HG02840 (cell line): ENCODE measurements at regions not wholly inside any gene's neighbourhood (a gene's known extent, or its start where the extent isn't known, plus 50 kb on each side); places are given as distances from the start of the nearest gene placed in this dataset.

Source experiments
- ATAC-seq: cut with Tn5 transposase; IDR thresholded peaks from one replicate; pipeline ENCODE4 v1.9.1; 2021; ENCODE audit warnings: mild to moderate bottlenecking, moderate library complexity, moderate number of reproducible peaks; ENCODE audit not compliant: unreplicated experiment, low FRiP score

- no peak for ATAC-seq
These were observed 166.8 kb downstream of the HSD17B3 start for GRCh38 chr9:96135076-96135752.

DNA sequence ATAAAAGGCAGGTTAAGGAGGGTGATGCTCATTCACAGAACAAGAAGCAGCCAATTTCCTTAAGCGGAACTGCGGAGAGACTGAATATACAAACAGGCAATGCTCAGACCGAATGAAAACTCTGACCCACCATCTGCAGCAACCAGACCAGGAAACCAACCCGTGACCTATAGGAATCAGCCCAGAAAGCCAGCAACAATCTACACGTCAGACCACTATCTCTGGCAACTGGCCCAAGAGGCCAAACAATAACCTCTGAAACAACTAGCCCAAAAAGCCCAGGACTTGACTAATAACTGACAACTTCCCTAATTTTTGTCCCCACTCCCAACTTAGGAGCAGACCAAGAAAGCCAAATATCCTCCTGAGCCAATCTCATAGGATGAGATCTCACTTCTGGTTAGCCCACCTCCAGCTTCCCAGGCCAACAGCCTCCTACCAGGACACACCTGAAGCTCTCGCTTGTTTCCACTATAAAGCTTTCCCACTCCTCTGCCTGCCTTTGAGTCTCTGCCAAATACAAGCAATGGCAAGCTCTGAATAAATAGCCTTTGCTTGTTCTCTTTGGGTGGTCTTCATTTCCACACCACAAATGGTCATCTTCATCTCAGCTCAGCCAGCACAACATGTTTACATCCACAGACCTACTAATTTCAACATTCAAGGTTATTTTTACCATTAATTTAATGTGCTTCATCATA is 168.5 kb downstream of the HSD17B3 start:
- no peak for ATAC-seq

- ATAC-seq, result no peak
These were observed 170.2 kb downstream of the HSD17B3 start for GRCh38 chr9:96131825-96132224.

DNA sequence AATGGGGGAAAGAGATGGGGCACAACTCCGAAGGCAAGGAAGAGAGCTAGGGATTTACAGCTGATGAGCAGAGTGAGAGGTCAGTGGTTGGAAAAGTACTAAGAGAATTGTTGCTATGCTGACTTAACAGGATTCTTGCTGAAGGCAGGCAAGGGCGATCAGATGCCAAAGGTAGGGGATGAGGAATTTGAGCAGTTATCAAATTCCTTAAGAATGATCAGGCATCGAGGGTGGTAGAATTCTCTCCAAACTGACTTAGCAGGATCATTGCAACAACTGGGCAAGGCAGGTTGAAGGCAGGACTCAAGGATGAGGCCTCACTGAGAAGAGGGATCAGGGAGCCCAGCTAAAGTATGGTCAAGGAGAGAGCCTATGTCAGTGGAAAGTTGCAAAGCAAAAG is 171.0 kb downstream of the HSD17B3 start:
- no peak for ATAC-seq

- no peak for ATAC-seq
These were observed 172.2 kb downstream of the HSD17B3 start for GRCh38 chr9:96129747-96130146.

GRCh38 chr9:96128880-96129279 is 173.1 kb downstream of the HSD17B3 start:
- ATAC-seq, result no peak

DNA sequence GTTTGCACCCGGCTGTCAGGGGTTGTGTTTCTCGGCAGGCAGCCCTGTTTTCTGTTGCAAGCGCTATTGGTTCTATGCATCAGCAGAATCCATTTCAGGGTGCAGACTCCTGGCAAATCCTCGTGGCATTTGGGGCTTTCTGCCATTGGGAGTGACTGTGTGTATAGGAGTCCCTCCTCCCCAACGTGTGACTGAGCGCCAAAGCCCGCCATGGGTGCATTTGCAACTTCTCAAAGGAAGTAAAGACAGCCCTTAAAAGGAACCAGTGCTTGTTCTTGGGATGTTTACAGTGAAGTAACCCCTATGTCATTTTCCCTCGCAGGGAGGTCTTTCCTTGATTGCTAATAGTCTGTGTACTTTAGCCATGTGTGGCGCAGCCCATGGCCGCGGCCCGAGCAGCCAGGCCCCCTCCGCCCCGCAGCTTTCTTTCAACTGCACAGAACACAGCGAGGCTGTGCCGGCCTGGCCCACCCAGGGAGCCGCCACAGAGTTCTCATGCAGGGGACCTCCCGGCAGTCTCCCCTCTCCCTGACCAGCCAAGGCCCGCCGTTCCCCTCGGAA is 175.6 kb downstream of the HSD17B3 start:
- ATAC-seq, result no peak

DNA sequence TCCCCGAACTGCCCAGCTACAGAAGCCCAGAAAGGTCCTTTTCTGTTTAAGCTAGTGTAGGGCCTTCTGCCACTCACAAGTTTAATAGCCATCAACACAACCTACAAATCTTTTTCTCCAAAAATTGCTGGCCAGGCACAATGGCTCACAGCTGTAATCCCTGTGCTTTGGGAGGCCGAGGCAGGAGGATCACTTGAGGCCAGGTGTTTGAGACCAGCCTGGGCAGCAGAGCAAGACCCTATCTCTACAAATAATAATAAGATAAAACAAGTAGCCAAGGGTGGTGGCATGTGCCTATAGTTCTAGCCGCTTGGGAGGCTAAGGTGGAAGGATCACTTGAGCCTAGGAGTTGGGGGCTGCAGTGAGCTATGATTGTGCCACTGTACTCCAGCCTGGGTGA is 176.4 kb downstream of the HSD17B3 start:
- no peak for ATAC-seq

- no peak for ATAC-seq
These were observed 179.2 kb downstream of the HSD17B3 start for GRCh38 chr9:96122751-96123150.

DNA sequence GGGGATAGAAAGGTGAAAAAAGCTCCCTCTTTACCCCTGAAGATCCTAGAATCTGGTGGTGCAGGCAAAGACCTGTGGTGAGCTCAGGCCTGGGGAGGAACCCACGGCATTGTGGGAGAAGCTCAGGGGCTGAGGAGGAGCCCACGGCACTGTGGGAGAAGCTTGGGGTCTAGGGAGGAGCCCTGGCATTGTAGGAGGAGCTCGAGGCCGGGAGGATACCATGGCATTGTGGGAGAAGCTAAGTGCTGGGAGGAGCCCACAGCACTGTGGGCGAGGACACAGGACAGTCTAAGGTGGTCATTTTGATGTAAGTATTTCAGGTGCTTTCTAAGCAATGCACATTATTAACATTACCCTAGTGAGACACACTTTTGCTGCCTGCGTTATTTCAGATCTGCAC is 179.7 kb downstream of the HSD17B3 start:
- ATAC-seq, result no peak

GRCh38 chr9:96121136-96121535 is 180.8 kb downstream of the HSD17B3 start:
- ATAC-seq, result no peak

- no peak for ATAC-seq
These were observed 184.4 kb downstream of the HSD17B3 start for GRCh38 chr9:96117398-96118080.

DNA sequence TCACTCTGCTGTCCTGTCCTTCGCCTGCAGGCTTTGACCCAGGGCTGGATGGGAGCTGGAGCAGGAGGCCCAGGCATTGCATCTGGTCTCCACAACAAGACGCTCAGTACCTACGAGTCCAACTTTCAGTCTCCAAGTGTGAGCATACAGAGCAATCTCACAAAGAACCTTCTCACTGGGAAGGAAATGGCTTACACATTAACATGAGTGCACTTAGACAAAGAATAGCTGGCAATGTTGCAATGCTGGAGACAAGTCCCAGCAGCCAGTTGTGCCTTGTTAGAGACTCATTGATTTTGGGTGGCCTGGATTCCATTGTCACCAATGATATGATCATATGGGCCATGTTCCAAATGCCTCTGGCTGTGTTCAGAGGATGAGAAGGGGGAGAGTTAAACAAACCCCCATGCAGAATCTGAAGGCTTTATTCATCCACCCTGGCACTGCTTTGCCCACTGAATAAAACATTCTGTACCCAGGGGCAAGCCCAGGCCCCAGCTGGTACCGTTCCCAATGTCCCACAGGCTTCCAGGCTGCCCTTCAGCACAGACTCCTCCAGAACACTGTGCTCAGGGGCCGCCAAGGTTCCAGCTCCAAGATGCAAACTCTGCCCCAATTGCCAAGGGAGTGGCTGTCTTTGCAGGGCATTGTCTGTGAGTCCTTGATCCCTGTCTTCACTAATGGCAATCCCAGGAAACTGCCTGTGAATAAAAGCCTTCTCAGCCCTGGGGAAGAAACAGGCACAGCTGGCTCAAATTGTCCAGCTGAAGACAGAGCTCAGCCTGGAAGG is 185.5 kb downstream of the HSD17B3 start:
- no peak for ATAC-seq

- ATAC-seq, result no peak
These were observed 186.1 kb downstream of the HSD17B3 start for GRCh38 chr9:96115836-96116235.

DNA sequence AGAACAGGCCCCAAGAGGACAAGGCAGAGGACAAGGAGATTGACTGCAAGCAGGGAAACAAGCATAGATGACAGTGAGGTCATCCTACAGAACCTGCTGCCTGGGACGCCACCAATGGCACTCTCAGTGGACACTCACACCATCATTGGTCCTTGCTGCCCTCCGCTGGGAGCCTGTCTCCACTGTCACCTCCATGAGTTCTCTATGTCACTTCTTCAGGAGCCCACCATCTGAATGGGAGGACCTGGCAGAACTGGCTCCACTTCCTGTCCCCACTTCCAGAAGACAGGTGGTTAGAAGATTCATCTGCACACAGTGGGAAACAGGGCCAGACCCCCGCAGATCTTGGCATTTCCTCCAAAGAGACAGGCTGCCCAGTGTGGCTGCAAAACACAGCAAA is 188.9 kb downstream of the HSD17B3 start:
- no peak for ATAC-seq

DNA sequence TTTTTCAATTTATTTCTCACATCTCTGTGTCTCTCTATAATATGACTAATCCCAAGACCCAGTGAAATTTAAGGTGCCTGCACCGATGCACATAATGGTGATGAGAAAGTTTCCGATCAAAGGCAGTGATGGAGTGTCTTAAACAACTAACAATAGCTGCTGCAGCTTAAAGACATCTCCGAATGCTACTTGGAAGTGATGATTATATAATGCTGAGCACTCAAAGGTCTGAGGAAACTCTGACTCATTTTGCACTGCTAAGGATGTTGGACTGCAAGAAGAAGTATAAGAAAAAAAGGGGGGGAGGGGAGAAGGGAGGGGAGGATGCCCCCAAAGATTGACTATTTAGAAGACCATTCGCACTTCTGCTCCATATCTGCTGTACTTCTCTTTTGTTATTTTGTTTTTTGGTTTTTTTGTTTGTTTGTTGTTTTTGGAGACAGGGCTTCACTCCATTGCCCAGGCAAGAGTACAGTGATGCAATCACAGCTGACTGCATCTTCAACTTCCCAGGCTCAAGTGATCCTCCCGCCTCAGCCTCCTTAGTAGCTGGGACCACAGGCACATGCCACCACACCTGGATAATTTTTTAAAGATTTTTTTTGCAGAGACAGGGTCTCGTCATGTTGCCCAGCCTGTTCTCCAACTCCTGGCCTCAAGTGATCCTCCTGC is 192.2 kb downstream of the HSD17B3 start:
- no peak for ATAC-seq

DNA sequence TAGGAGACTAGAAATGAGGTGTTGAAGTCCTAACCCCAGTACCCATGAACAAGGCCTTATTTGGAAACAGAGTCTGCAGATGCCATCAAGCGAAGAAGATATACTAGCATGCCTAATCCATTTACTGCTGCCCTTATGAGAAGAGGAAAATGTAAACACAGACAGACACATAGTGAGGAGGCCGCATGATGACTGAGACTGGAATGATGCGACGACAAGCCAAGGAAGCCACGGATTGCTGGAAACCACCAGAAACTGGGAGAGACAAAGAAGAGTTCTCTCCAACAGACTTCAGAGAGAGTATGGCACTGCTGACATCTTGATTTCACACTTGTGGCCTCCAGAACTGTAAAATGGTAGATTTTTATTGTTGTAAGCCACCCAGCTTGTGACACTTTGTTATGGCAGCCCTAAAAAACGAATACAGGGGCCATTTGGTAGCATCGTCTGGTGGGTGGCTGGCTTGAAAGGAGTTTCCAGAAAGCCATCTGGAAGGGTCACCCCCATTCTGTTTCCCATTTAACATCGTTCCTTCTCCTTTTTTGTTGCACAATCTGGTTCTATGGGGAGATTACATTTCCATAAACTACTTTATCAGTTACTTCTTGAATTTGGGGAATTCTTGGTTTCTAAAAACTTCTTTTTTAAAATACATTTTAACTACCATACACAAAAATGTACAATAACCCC is 193.1 kb downstream of the HSD17B3 start:
- ATAC-seq, result no peak

- no peak for ATAC-seq
These were observed 194.5 kb downstream of the HSD17B3 start for GRCh38 chr9:96107436-96107835.
